ENCODE measurements at regions not wholly inside any gene's neighbourhood (a gene's known extent, or its start where the extent isn't known, plus 50 kb on each side); places are given as distances from the start of the nearest gene placed in this dataset.

DNA sequence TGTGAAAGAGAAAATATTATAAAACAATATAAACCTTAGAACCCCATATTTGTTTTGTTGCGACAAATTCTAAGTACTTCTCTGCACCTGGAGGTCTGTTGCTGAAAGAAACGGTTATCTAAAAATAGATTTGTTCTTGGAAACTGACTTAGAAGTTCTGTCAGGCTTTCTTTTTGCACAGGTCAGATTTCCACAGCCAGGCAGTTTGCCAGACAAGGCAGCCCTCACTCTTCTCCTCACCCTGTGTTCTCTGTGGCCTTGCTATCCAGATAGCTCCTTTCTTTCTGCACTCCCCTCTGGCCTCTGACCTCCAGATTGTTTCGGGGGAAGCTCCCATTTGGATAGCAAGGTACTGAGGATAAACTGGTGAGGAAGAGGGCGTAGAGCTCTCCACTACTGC is 413.3 kb upstream of the ONECUT1 start:
- TF ChIP-seq, protein P1, sequence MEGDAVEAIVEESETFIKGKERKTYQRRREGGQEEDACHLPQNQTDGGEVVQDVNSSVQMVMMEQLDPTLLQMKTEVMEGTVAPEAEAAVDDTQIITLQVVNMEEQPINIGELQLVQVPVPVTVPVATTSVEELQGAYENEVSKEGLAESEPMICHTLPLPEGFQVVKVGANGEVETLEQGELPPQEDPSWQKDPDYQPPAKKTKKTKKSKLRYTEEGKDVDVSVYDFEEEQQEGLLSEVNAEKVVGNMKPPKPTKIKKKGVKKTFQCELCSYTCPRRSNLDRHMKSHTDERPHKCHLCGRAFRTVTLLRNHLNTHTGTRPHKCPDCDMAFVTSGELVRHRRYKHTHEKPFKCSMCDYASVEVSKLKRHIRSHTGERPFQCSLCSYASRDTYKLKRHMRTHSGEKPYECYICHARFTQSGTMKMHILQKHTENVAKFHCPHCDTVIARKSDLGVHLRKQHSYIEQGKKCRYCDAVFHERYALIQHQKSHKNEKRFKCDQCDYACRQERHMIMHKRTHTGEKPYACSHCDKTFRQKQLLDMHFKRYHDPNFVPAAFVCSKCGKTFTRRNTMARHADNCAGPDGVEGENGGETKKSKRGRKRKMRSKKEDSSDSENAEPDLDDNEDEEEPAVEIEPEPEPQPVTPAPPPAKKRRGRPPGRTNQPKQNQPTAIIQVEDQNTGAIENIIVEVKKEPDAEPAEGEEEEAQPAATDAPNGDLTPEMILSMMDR (IDR thresholded peaks at IDR 0.05) = no peak
- TF ChIP-seq POLR2AphosphoS5 (IDR thresholded peaks at IDR 0.05) = no peak
